ENCODE measurements at regions not wholly inside any gene's neighbourhood (a gene's known extent, or its start where the extent isn't known, plus 50 kb on each side); places are given as distances from the start of the nearest gene placed in this dataset.

- TF ChIP-seq CTCF (IDR thresholded peaks at IDR 0.05) (no peak), POLR2A (IDR thresholded peaks at IDR 0.05) (no peak)
These were observed 1066.1 kb downstream of the NR2F1-AS1 start for GRCh38 chr5:92514896-92515295.

Measured in thyroid gland (tissue), 4 donors.